ENCODE measurements at regions not wholly inside any gene's neighbourhood (a gene's known extent, or its start where the extent isn't known, plus 50 kb on each side); places are given as distances from the start of the nearest gene placed in this dataset.

DNA sequence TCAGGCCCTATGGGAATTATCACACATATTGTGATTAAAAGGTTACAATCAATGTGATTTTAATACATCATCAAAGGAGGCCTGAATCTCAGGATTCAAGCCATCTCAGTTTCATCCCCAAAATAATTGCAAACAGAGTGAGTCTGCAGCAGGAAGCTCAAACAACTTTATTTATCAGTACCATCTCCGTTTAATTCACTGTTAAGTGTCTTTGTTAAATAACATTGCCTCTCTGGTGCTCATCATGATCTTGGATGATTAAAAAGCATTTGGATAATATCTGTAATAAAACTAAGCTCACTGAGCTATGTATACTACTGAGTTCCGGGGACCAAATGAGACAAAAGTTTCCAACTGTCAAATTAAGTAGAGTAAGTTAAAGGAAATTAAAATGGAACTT, 817.8 kb upstream of the CNTNAP5 start:
- no peak for DNase-seq

- no peak for DNase-seq
These were observed 815.9 kb upstream of the CNTNAP5 start for GRCh38 chr2:123209202-123209601.

DNA sequence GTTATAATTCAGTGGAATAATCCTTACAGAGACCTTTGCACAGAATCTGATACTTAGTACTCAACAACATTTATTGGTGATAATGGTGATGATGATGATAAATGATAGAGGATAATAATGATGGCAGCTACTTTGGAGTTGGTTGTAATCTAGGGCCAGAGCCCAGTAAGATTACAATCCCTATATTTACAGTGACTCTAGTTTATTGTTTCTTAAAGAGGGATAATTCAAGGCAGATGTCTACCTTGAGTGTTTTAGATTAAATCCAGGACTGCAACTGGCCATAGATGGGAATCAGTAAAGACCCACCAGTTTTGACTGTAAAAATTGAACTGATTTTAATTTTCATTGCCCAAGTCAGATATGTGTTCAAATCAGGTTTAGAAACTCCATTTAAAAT, 813.9 kb upstream of the CNTNAP5 start:
- no peak for DNase-seq

- DNase-seq: no peak
These were observed 779.9 kb upstream of the CNTNAP5 start for GRCh38 chr2:123245156-123245555.

DNA sequence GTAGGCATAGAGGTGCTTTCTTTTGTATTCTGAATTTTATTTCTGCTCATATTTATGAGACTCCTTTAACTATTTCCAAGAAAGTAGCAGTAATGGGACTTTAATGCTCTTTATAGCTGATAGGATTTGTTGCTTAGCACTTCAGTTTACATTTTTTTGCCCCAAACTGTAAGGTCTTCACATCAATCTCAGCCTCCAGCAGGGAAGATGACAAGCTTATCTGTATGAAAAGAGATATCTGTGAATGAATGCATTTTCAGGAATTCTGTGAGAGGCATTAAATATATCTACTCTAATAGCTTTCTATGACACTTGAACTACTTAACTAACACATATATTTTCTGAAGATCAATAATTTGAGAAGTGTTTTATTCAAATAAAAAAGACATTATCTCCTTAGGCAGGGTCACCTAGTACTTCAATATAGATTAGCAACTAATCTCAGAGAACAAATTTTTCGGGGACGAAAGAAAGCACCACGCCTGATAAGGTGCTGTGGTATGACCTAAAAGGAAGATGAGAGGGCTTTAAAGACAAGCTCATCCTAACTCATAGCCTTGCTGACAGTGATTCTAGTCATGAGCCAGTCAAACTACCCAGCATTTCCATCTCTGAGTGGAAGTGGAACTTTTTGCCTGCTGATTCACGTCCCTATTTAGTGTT, 766.1 kb upstream of the CNTNAP5 start:
- no peak for DNase-seq

GRCh38 chr2:123262856-123263255, 762.2 kb upstream of the CNTNAP5 start:
- DNase-seq: no peak

DNA sequence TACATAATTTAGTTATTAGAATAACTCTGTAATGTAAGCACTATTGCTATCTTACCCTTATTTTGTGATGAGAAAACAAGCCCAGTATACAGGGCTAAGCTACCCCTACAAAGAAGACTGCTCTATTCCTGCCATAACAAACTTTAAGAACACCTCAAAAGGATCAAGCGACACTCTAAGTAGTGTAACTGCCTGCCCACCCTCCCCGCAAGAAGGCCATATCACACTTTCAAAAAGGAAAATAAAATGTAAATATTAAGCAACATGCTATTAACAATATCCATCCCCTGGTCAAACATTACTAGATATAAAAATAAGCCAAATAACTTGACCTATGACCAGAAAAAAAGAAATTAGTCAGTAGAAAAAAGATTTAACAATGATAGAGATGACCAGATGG, 741.7 kb upstream of the CNTNAP5 start:
- no peak for DNase-seq

GRCh38 chr2:123303731-123304130, 721.4 kb upstream of the CNTNAP5 start:
- no peak for DNase-seq
